Upper lobe of left lung (tissue), 4 donors: ENCODE measurements at regions not wholly inside any gene's neighbourhood (a gene's known extent, or its start where the extent isn't known, plus 50 kb on each side); places are given as distances from the start of the nearest gene placed in this dataset.

ENCODE experiments used
- POLR2AphosphoS5 ChIP-seq, 2 donors: sonication (generic); formaldehyde crosslinking; IDR thresholded peaks; one replicate each; pipeline ENCODE4 v1.5.1; 2017; ENCODE audit warnings: antibody characterized with exemption in 2 of 2
- TF ChIP-seq, protein P1 (sequence below), 6 experiments: fragments of 450-650 bp in 4 of 6; fragments of 200-600 bp in 2 of 6; sonication (generic) in 2 of 6; IDR thresholded peaks; one replicate each; pipeline ENCODE4 v1.5.1; 2016 to 2019; ENCODE audit warnings: antibody characterized with exemption in 6 of 6

DNA sequence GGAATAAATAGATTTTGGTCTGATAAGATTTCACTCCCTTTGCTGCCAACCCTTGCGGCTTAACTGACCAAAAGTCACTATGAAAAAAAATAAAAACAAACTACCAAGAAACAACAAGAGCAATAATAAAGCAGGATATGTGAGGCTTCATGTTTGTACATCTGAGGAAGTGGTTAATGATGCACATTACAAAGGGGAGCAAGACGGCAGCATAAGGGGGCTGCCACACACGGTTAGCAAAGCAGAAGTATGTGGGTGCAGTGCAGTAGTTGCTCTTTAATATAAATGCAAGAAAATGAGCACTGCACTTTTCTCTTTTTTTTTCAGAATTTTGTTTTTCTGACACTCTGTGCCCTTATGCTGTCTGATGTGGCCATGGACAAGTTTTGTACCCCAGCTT is 377.1 kb upstream of the CNTNAP5 start:
- no peak for TF ChIP-seq POLR2AphosphoS5 (IDR thresholded peaks at IDR 0.05)
- TF ChIP-seq, protein P1, sequence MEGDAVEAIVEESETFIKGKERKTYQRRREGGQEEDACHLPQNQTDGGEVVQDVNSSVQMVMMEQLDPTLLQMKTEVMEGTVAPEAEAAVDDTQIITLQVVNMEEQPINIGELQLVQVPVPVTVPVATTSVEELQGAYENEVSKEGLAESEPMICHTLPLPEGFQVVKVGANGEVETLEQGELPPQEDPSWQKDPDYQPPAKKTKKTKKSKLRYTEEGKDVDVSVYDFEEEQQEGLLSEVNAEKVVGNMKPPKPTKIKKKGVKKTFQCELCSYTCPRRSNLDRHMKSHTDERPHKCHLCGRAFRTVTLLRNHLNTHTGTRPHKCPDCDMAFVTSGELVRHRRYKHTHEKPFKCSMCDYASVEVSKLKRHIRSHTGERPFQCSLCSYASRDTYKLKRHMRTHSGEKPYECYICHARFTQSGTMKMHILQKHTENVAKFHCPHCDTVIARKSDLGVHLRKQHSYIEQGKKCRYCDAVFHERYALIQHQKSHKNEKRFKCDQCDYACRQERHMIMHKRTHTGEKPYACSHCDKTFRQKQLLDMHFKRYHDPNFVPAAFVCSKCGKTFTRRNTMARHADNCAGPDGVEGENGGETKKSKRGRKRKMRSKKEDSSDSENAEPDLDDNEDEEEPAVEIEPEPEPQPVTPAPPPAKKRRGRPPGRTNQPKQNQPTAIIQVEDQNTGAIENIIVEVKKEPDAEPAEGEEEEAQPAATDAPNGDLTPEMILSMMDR (IDR thresholded peaks at IDR 0.05): no peak
